Inflammatory macrophage treated with lipopolysaccharide for 1 hour (primary cell): ENCODE measurements at regions not wholly inside any gene's neighbourhood (a gene's known extent, or its start where the extent isn't known, plus 50 kb on each side); places are given as distances from the start of the nearest gene placed in this dataset.
A peak's percentile ranks its signal among the peaks of the same experiment; 100 is the strongest.
"Not testable (repeated sequence)": the region's sequence is repeated elsewhere in the genome, so short reads cannot be mapped to it uniquely, and the experiment has no call there.

Experiments
- DNase-seq, 2 donors: peaks; one replicate each; pipeline ENCODE4 v3.0.0-alpha.2; 2020 to 2022

GRCh38 chr6:21335591-21335990 lies 258.0 kb upstream of the SOX4 start:
- DNase-seq: no peak

DNA sequence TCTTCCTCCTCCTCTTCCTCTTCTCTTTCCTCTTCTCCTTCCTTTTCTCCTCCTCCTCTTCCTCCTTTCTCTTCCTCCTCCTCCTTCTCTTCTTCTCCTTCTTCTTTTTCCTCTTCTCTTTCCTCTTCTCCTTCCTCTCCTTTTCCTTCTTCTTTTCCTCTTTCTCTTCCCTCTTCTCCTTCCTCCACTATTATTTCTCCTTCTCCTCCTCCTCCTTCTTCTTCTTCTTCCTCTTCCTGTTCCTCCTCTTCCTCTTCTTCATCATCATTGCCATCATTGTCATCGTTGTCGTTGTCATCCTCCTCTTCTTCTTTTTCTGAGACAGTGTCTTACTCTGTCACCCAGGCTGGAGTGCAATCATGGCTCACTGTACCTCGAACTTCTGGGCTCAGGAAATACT lies 256.3 kb upstream of the SOX4 start:
- DNase-seq: no peak

DNA sequence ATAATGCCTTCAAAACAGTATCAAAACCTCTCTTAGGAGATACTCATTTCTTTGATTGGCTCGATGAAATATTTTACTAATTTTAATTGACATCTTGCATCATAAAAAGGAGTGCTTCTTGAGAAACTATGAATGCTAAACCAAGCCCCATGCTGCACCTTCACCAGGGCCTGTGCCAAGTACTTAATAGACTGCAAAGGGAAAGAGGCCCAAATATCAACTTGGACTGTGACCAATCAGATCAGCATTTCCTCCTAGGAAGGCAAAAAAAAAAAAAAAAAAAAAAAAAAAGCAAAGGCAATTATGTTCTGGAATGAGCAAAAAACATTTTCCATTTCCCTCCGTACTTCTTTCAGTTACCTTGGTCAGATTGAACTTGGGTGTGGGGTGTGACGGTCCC lies 253.0 kb upstream of the SOX4 start:
- no peak for DNase-seq

DNA sequence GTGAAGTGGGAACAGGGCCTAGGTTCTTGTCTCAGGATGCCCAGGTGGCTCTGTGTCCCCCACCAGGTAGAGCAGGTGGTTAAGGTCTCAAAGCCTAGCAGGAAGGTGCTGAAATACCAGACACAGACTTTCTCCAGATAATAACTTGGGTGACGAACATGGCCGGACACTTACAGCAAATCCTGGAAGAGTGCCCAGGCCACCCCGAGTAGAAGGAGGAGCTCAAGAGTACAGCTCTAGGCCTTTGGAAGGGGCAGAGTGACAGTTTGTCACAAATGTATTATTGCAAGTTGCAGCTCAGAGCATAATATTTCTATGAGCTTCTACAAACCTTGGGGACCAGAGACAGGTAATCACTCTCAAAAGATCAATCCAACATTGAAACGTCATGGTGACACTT lies 251.6 kb upstream of the SOX4 start:
- DNase-seq: no peak

GRCh38 chr6:21342501-21342900 lies 251.1 kb upstream of the SOX4 start:
- no peak for DNase-seq

DNA sequence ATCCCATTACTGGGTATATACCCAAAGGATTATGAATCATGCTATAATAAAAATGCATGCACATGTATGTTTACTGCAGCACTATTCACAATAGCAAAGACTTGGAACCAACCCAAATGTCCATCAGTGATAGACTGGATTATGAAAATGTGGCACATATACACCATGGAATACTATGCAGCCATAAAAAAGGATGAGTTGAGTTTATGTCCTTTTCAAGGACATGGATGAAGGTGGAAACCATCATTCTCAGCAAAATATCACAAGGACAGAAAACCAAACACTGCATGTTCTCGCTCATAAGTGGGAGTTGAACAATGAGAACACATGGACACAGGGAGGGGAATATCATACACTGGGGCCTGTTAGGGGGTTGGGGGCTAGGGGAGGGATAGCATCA lies 247.8 kb upstream of the SOX4 start:
- not testable (repeated sequence) for DNase-seq

DNA sequence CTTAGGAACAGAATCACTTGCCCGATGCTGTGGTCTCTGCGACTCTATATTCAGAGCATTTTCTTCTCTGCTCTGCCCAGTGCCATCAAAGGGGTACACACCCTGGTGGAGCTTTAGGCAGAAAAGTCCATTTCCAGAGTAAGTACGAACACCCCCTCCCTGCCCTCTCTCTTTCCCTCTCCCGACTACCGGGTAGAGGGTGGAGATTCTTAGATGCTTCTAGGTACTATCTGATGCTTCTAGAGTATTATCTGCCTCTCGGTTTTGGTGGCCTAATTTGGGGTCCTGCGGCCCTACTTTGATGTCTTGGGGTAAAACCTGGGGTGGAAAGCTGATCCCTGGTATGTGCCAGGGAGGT lies 245.4 kb upstream of the SOX4 start:
- no peak for DNase-seq

- no peak for DNase-seq
Measured at GRCh38 chr6:21348504-21349195, 244.9 kb upstream of the SOX4 start.

GRCh38 chr6:21349834-21350233 lies 243.7 kb upstream of the SOX4 start:
- no peak for DNase-seq

DNA sequence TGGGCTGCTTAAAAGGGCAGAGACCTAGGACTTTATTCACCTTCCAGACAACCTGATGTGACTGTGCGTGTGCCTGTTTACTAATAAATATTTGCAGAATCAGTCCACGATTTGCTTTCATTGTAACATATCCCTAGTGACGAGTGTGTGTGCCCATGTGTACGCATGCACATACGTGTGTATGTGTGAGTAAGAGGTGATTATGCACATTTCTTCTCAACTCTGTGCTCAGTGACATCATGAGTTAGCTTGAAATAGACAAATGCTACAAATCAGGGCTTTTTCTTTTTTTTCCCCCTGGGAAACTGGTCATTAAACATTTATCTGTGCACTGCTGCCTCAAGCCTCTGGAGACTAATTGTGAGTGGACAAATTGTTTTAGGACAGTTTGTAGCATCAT lies 242.6 kb upstream of the SOX4 start:
- DNase-seq: no peak

DNA sequence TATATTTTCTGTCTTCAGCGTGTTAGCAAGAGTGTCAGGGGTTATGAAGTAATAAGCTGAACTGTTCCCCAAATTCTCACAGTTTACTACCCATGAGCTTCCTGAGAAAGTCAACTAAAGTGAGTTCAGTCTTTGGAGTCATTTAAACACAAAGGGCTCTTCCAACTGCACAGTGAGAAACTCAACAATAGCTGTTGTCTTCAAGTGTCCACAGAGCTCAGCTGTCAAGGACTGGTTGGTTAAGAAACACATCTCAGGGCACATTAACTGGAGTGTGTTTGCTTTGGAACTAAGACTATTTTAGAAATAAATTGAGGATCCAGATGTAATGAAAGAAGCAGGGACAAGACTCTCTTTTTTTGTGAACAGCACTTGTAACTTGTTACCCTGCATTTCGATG lies 241.4 kb upstream of the SOX4 start:
- no peak for DNase-seq

- no peak for DNase-seq
Measured at GRCh38 chr6:21354805-21355238, 238.7 kb upstream of the SOX4 start.

DNA sequence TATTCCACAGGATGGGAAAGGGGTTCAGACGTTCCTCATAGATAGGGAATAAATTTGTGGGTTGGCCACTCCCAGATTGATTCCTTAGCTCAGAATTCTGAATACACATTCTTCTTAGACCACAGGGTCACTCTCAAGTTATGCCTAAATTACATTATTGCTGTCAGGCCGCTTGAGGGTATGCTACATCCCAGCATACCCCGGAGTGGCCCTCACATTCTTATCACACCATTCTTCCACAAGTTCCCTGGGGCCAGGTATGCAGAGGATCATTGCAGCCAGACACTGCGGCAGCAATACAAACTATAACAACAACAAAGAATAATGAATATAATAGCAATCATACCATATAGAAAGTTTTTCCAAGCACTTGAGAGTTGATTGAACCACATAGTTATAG lies 237.9 kb upstream of the SOX4 start:
- DNase-seq: no peak

DNA sequence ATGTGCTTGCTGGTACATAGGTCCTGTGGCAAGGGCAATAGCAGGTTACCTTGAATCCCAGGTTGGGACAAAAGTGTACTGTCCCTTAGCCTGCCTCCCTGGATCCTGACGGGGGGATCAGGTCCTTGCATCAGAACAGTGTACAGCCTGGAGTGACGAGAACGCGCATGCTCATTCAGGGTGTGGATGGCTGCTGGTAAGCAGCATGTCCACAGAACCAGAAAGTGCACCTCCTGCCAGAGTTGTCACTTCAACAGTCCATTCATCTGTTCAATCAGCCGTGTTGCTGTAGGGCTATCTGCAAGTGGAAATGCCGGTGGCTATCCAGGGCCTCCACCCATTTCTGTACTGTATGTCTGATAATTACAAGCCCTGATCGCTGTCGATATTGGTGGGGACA lies 236.3 kb upstream of the SOX4 start:
- DNase-seq: no peak

DNA sequence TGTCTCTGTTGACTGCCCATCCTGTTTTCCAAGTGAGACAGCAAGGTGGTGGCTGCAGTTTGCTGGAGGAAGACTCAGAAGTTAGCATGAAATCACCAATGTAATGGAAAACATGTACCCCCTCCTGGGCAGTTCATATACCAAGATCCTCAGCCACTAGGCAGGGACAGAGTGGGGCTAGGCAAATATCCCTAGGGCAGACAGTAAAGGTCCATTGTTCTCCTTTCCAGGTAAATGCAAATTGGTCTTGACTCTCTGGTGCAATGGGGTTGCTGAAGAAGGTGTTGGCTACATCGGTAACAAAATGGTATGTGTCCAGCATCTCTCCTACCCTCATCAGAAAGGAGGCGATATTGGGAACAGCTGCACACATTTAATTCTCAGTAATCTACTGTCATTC lies 233.6 kb upstream of the SOX4 start:
- DNase-seq: no peak

DNA sequence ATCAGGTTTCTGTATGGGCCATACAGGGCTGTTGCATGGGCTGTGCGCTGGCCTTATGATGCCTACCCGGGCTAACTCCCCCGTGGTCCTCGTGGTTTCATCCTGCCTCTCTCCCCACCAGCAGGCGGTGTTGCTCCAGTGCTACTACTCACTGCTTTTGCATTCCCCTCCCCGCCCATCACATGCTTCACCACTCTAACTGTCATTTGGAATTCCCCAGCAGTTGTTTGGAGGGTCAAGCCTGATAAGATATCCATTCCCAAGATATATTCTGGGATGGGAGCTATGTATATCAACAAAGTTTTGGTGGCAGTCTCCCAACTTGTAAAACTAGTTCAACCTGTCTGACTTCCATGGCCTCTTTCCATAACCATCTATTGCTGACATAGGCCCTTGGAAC lies 233.2 kb upstream of the SOX4 start:
- DNase-seq: no peak

DNA sequence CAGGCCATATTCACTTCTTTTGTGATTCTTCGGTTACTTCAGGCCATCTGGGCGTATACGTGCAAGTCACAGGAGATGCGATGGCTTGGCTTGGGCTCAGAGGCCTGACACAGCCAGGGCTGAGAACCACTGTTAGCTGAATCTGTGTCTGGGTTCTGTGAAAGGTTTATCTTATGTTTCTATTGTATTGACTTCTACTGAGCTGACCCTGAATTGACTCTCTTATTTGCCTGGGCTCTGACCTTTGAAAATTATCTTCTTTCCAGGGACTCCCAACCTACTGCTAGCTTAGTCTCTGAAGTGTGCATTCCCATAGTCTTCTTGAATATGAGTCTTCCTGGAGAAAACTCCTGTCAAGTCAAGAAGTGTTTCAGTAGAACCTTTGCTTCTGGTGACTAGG lies 226.4 kb upstream of the SOX4 start:
- DNase-seq: no peak

DNA sequence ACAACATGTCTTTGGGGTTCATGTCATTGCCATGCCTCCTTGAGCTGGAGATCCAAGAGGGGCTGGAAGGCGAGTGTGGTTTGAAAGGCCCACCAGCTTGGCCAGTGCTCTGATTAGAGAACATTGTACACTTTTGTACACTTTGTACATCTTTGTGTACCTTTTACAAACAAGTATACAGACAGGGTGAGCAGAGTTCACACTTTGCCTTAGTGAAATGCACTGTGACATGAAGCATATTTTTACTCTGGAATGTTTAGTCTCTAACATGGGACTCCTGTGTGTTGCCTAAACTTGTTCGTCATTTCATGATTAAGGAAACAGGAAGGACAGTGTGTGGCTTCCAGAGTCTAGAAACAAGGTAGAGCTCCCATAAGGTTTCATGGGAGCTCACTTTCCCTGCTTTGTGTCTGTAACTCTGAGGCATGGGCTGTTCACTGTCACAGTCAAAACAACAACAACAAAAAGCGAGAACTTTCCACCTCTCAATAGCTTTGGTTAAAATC lies 225.8 kb upstream of the SOX4 start:
- DNase-seq: no peak

DNA sequence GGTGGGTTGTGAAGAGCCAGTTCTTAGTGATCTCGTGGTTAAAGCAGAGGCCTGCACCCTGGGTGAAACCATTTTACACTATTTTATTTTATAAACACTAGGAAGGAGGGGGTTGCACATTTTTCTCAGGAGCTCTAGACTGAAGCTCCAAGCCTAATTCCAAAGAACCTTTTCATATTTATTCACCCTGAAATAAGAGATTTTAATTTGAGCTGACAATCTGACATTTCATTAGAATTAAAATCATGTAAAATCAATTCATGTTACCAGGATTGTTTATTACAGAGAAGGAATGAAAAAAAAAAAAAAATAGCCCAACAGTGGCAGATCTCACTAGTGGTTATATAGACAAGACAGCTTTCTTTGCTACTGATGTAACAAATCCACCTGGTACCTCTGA lies 222.5 kb upstream of the SOX4 start:
- no peak for DNase-seq

DNA sequence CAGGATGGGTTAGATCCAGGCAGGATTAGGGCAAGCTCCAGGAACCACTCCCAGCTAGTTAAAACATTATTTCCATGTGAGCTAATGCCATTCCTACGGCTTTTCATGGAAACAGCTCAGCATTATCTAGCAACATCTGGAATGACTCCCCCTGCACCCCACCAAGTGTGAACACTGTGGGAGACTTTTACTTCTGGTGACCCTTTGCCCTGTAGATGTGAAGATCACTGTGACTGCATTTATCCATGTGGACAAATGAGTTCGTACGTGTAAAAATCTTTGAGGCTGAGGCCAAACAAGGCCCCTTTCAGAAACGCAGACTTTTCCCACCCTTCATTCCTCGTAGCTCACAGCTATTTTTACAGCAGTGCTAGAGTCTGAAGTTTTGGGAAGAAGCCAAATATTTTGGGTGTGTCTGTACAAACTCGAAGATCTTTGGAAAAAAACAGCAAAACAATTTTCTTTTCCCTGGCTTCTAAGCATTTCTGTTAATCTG lies 221.8 kb upstream of the SOX4 start:
- no peak for DNase-seq

DNA sequence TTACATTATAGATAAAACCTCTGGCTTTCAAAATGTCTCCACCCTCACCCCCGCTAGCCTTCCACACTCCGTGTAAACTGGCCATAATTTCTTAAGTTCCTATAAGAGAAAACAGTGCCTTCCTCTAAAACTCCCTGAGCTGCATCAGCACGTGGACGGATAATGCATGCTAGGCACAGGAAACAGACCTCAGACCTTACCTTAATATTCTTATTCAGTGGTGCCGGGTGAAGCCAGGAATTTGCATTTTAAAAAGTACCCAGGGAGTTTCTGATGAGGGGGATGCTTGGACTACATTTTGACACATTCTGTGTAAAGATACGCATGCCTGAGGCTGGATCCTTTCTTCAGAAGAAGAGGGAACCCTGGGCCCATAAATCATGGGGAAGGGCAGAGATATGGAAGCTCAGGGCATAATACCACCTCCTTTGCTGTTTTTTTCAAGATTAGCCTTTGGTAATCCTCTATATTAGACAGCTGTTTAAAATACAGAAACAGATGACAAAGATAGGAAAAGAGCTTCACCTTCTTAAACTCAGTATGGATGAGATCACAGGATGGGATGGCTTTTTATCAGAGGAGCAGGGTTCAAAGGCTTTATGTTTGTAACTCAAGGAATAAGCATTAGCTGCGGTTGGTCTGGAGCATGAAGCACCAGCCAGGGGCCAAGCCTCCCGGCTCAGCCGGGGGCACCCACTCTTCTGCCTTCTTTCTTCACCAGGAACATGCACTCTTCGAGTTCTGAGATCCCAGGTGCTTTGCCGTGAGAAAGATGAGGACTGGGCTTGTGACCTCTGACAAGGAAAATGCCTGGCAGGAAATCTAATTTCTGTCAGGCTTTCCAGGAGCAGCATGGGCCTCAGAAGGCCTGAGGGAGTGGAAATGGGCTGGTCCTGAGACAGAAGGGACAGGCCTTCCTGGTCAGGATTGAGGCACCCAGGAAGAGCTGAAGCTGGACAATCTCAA lies 218.1 kb upstream of the SOX4 start:
- DNase-seq: no peak

DNA sequence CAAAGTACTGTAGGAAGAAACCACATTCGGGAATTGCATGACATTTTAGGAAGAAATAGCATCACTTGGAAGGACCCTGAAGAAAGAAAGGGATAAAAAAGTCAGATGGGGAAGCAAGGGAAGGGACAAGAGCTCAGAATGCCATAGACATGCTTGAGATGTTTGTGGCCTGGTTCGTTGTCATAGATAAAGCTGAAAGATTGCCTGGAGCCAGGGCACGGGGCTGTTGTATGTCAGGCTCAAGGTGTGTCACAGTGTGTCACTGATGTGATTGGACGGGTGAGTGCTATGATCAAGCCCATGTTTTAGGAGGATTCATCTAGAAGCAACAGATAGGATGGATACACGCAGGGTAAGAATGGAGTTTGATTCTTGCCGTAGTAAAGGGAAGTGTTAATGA lies 216.2 kb upstream of the SOX4 start:
- no peak for DNase-seq

GRCh38 chr6:21381331-21381963 lies 212.1 kb upstream of the SOX4 start:
- DNase-seq: peak; percentile 22 to 45
